ENCODE measurements at regions not wholly inside any gene's neighbourhood (a gene's known extent, or its start where the extent isn't known, plus 50 kb on each side); places are given as distances from the start of the nearest gene placed in this dataset.

GRCh38 chr15:23910030-23910429 lies 222.9 kb upstream of the NDN start:
- no peak for TF ChIP-seq POLR2A (IDR thresholded peaks at IDR 0.05; ENCODE audit: low read length)
- TF ChIP-seq GATA1 (IDR thresholded peaks at IDR 0.05; ENCODE audit: low read depth, low read length): no peak
